22Rv1 (cell line): ENCODE measurements at regions not wholly inside any gene's neighbourhood (a gene's known extent, or its start where the extent isn't known, plus 50 kb on each side); places are given as distances from the start of the nearest gene placed in this dataset.

Experiments
- ZFX ChIP-seq: fragments of 450-650 bp; IDR thresholded peaks from 2 replicates; pipeline ENCODE4 v1.6.1; 2017; ENCODE audit warnings: antibody characterized with exemption, borderline replicate concordance
- TF ChIP-seq, protein P1 (sequence below): fragments of 450-650 bp; IDR thresholded peaks from 2 replicates; pipeline ENCODE4 v1.5.1; 2017; ENCODE audit warnings: mild to moderate bottlenecking

- no peak for TF ChIP-seq ZFX
- TF ChIP-seq, protein P1, sequence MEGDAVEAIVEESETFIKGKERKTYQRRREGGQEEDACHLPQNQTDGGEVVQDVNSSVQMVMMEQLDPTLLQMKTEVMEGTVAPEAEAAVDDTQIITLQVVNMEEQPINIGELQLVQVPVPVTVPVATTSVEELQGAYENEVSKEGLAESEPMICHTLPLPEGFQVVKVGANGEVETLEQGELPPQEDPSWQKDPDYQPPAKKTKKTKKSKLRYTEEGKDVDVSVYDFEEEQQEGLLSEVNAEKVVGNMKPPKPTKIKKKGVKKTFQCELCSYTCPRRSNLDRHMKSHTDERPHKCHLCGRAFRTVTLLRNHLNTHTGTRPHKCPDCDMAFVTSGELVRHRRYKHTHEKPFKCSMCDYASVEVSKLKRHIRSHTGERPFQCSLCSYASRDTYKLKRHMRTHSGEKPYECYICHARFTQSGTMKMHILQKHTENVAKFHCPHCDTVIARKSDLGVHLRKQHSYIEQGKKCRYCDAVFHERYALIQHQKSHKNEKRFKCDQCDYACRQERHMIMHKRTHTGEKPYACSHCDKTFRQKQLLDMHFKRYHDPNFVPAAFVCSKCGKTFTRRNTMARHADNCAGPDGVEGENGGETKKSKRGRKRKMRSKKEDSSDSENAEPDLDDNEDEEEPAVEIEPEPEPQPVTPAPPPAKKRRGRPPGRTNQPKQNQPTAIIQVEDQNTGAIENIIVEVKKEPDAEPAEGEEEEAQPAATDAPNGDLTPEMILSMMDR: no peak
These were observed 174.4 kb upstream of the NOX3 start for GRCh38 chr6:155630085-155630484.
